HEK293T (cell line): ENCODE measurements at regions not wholly inside any gene's neighbourhood (a gene's known extent, or its start where the extent isn't known, plus 50 kb on each side); places are given as distances from the start of the nearest gene placed in this dataset.

Experiments
- ARNT ChIP-seq: fragments of 450-650 bp; IDR thresholded peaks from 2 replicates; pipeline ENCODE4 v1.6.1; 2017; ENCODE audit warnings: mild to moderate bottlenecking
- CTBP1 ChIP-seq: fragments of 450-650 bp; IDR thresholded peaks from 2 replicates; pipeline ENCODE4 v1.6.1; 2016; ENCODE audit warnings: borderline replicate concordance
- ELF4 ChIP-seq: fragments of 450-650 bp; IDR thresholded peaks from 2 replicates; pipeline ENCODE4 v1.6.1; 2017; ENCODE audit warnings: antibody characterized with exemption
- FOXA1 ChIP-seq: fragments of 450-650 bp; IDR thresholded peaks from 2 replicates; pipeline ENCODE4 v1.6.1; 2016; ENCODE audit warnings: mild to moderate bottlenecking
- FOXK2 ChIP-seq: fragments of 450-650 bp; IDR thresholded peaks from 2 replicates; pipeline ENCODE4 v1.6.1; 2016; ENCODE audit warnings: mild to moderate bottlenecking
- FOXM1 ChIP-seq: fragments of 450-650 bp; IDR thresholded peaks from 2 replicates; pipeline ENCODE4 v1.6.1; 2017; ENCODE audit warnings: mild to moderate bottlenecking, borderline replicate concordance
- HDGF ChIP-seq: fragments of 450-650 bp; IDR thresholded peaks from 2 replicates; pipeline ENCODE4 v1.6.1; 2017; ENCODE audit warnings: antibody characterized with exemption, borderline replicate concordance
- NFRKB ChIP-seq: fragments of 450-650 bp; IDR thresholded peaks from 2 replicates; pipeline ENCODE4 v1.6.1; 2016; ENCODE audit warnings: mild to moderate bottlenecking, moderate library complexity
- SP1 ChIP-seq: fragments of 450-650 bp; IDR thresholded peaks from 2 replicates; pipeline ENCODE4 v1.6.1; 2017
- SUZ12 ChIP-seq: fragments of 450-650 bp; IDR thresholded peaks from 2 replicates; pipeline ENCODE4 v1.6.1; 2016; ENCODE audit warnings: mild to moderate bottlenecking
- TARDBP ChIP-seq: fragments of 450-650 bp; IDR thresholded peaks from 2 replicates; pipeline ENCODE4 v1.6.1; 2016
- ZNF384 ChIP-seq: fragments of 450-650 bp; IDR thresholded peaks from 2 replicates; pipeline ENCODE4 v1.6.1; 2016
- TF ChIP-seq, protein P1 (sequence below): fragments of 450-650 bp; IDR thresholded peaks from 2 replicates; pipeline ENCODE4 v1.6.1; 2016

GRCh38 chr13:70969321-70969720 is 861.1 kb upstream of the KLHL1 start:
- no peak for TF ChIP-seq FOXA1
- no peak for TF ChIP-seq FOXK2
- TF ChIP-seq SUZ12 = no peak
- TF ChIP-seq TARDBP = no peak
- no peak for TF ChIP-seq FOXM1
- TF ChIP-seq ZNF384 = no peak
- TF ChIP-seq ARNT = no peak
- TF ChIP-seq SP1 = no peak
- no peak for TF ChIP-seq ELF4
- no peak for TF ChIP-seq CTBP1
- no peak for TF ChIP-seq HDGF
- TF ChIP-seq, protein P1, sequence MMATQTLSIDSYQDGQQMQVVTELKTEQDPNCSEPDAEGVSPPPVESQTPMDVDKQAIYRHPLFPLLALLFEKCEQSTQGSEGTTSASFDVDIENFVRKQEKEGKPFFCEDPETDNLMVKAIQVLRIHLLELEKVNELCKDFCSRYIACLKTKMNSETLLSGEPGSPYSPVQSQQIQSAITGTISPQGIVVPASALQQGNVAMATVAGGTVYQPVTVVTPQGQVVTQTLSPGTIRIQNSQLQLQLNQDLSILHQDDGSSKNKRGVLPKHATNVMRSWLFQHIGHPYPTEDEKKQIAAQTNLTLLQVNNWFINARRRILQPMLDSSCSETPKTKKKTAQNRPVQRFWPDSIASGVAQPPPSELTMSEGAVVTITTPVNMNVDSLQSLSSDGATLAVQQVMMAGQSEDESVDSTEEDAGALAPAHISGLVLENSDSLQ = no peak
- TF ChIP-seq NFRKB = no peak
